HG03064 (cell line): ENCODE measurements at regions not wholly inside any gene's neighbourhood (a gene's known extent, or its start where the extent isn't known, plus 50 kb on each side); places are given as distances from the start of the nearest gene placed in this dataset.

Source experiments
- ATAC-seq: cut with Tn5 transposase; IDR thresholded peaks from one replicate; pipeline ENCODE4 v1.9.1; 2021; ENCODE audit warnings: low read depth; ENCODE audit not compliant: unreplicated experiment

GRCh38 chr2:12870692-12871091, 154.0 kb downstream of the TRIB2 start:
- no peak for ATAC-seq

GRCh38 chr2:12871694-12872315, 155.1 kb downstream of the TRIB2 start:
- no peak for ATAC-seq

GRCh38 chr2:12877761-12878160, 161.0 kb downstream of the TRIB2 start:
- ATAC-seq = no peak

GRCh38 chr2:12879649-12880048, 162.9 kb downstream of the TRIB2 start:
- ATAC-seq = no peak

GRCh38 chr2:12881952-12882351, 165.2 kb downstream of the TRIB2 start:
- ATAC-seq = no peak

GRCh38 chr2:12882393-12882792, 165.7 kb downstream of the TRIB2 start:
- no peak for ATAC-seq

GRCh38 chr2:12883906-12884305, 167.2 kb downstream of the TRIB2 start:
- ATAC-seq = no peak

GRCh38 chr2:12884713-12885282, 168.1 kb downstream of the TRIB2 start:
- no peak for ATAC-seq

- ATAC-seq = no peak
These were observed 173.3 kb downstream of the TRIB2 start for GRCh38 chr2:12890066-12890465.

- ATAC-seq = no peak
These were observed 173.8 kb downstream of the TRIB2 start for GRCh38 chr2:12890481-12890991.

- no peak for ATAC-seq
These were observed 178.3 kb downstream of the TRIB2 start for GRCh38 chr2:12895017-12895416.

- ATAC-seq = no peak
These were observed 179.7 kb downstream of the TRIB2 start for GRCh38 chr2:12896318-12896982.

- no peak for ATAC-seq
These were observed 180.4 kb downstream of the TRIB2 start for GRCh38 chr2:12897181-12897580.

GRCh38 chr2:12903272-12903671, 186.5 kb downstream of the TRIB2 start:
- ATAC-seq = no peak

- no peak for ATAC-seq
These were observed 193.7 kb downstream of the TRIB2 start for GRCh38 chr2:12910431-12910830.

GRCh38 chr2:12915787-12916186, 199.1 kb downstream of the TRIB2 start:
- no peak for ATAC-seq

GRCh38 chr2:12918138-12918834, 201.6 kb downstream of the TRIB2 start:
- no peak for ATAC-seq

GRCh38 chr2:12918835-12919445, 202.2 kb downstream of the TRIB2 start:
- ATAC-seq = no peak

- no peak for ATAC-seq
These were observed 204.6 kb downstream of the TRIB2 start for GRCh38 chr2:12921321-12921720.

GRCh38 chr2:12923907-12924610, 207.3 kb downstream of the TRIB2 start:
- ATAC-seq = no peak
